ENCODE measurements at regions not wholly inside any gene's neighbourhood (a gene's known extent, or its start where the extent isn't known, plus 50 kb on each side); places are given as distances from the start of the nearest gene placed in this dataset.

- DNase-seq (ENCODE audit: low spot score) = no peak
These were observed 521.8 kb downstream of the MIAT start for GRCh38 chr22:27179161-27179560.

DNA sequence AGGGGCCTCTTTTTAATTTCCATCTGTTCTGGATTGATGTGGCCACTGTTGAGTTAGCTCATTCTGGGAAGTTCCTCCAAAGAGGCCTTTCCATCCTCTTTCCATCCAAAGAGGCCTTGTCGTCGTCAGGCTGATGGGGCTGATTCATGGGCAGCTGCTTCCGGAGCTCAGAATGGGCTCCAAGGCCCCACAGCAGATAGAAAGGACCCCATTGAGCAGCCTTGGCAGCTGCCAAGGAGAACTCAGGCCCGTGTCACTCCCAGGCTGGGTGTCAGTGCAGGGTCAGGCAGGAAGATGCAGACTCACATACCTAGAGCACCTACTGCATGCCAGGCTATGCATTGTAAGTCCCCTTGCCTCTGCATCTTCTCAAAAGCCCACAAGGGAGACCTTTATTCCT is 524.1 kb downstream of the MIAT start:
- no peak for DNase-seq (ENCODE audit: low spot score)

- DNase-seq (ENCODE audit: low spot score) = no peak
These were observed 526.1 kb downstream of the MIAT start for GRCh38 chr22:27183474-27183873.

DNA sequence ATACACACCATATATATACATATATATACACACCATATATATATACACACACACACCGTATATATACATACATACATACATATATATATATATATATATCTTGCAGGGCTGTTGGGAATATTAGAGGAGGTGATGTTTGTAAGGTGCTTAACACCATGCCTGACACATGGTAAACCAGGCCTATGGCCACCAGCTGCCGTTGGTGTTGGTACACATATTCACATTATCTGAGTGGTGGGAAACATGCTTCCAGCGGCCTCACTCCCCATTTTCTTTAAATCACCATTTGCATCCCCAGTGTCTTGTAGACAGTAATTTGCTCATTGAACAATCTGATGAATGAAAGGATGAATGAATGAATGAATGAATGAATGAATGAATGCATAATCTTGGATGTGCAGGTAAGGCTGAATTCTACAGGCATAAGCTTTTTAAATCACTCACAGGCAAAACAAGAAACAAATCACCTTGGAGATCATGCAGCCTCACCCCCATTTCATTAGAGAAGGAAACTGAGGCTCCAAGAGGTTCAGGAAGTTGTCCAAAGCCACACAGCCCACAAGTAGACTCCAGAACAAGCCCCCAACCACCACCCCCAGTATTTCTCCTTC is 527.8 kb downstream of the MIAT start:
- no peak for DNase-seq (ENCODE audit: low spot score)

GRCh38 chr22:27185760-27186302 is 528.4 kb downstream of the MIAT start:
- DNase-seq (ENCODE audit: low spot score) = no peak

DNA sequence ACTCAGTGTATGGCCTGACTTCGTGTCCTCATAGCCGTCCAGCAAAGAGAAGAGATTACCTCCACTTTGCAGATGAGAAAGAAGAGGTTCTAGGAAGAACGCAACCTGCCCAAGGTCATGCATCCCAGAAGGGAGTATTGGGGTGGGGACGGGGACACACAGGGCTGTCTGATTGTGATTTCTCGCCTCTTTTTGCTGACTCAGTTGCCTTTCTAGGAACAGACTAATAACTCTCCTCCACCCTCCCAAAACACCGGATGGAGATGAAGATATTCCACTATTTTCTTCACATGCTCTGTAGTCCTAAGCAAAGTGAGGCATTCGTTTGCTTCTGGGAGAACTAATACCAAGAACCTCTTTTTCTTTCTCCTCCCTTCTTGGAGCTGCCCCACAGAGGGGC is 529.3 kb downstream of the MIAT start:
- no peak for DNase-seq (ENCODE audit: low spot score)

DNA sequence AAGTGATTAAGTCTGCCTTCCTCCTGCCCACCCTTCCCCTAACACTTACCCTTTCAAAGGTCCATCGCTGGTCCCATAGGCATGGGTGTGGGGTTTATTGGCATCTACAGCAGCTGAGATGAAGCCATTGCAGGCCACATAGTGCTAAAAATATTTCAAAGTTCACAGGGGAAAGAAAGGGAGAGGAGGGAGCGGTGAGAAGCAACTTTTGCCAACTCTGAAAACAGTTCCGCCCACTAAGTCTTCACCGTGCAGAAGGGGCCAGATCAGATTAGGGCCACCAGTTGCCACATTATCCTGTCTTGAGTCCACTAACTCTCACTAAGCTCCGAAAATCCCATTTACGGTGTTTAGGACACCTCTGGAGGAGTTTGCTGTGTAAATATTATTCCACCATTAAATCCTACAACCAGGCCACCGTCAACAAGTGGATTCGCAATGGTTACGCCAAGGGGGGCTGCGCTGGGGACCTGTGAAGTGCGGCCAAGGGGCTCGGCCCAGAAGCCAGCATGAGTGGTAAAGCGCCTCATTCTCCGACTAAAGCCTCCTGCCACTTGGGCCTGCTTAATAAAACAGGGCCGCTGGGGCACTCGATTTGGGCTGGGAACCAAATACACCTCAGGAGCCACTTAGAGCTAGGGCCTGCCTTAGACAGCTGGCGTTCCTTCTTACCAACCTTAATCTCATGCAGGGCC is 534.9 kb downstream of the MIAT start:
- DNase-seq (ENCODE audit: low spot score) = no peak

DNA sequence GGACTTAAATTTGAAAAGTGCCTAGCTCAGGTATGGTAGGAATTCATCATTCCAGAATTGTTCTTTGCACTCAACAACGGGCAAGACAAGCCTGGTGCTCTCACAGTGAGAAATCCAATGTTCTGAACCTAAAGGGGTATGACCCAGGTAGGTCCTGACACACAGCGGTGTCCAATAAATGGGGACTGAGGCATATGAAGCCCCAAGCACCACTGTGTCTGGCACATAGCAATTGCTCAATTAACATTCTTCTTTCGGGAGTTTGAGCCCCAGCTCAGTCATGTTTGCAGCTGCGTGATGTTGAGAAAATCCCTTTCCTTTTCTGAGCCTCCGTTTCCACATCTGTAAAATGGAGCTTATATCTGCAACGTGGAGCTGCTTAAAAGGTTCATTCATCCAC is 535.8 kb downstream of the MIAT start:
- DNase-seq (ENCODE audit: low spot score) = no peak

- no peak for DNase-seq (ENCODE audit: low spot score)
These were observed 536.2 kb downstream of the MIAT start for GRCh38 chr22:27193636-27194035.

- no peak for DNase-seq (ENCODE audit: low spot score)
These were observed 536.8 kb downstream of the MIAT start for GRCh38 chr22:27194096-27194748.

- DNase-seq (ENCODE audit: low spot score) = no peak
These were observed 537.7 kb downstream of the MIAT start for GRCh38 chr22:27195094-27195493.

GRCh38 chr22:27195494-27195893 is 538.1 kb downstream of the MIAT start:
- no peak for DNase-seq (ENCODE audit: low spot score)

GRCh38 chr22:27196606-27197005 is 539.2 kb downstream of the MIAT start:
- DNase-seq (ENCODE audit: low spot score) = no peak

DNA sequence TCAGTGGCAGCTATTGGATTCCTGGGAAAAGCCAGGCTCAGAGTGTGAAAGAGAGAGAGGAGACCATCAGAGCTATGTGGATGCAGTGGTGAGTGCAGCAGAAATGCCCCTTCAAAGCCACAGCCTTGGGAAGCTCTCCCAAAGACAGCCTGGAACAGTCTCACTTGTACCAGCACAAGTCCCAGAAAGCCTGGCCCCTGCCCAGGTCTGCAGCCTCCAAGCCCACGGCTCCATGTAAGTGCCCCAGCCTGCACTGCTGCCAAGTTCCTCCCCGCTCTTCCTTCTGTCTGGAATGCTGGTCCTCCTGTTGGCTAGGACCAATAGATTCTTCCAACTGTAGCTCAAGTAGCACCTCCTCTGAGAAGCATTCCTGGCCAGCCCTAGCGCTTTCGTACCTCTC is 539.7 kb downstream of the MIAT start:
- DNase-seq (ENCODE audit: low spot score) = no peak

- no peak for DNase-seq (ENCODE audit: low spot score)
These were observed 540.2 kb downstream of the MIAT start for GRCh38 chr22:27197618-27198017.

- DNase-seq (ENCODE audit: low spot score) = no peak
These were observed 541.2 kb downstream of the MIAT start for GRCh38 chr22:27198518-27199035.

DNA sequence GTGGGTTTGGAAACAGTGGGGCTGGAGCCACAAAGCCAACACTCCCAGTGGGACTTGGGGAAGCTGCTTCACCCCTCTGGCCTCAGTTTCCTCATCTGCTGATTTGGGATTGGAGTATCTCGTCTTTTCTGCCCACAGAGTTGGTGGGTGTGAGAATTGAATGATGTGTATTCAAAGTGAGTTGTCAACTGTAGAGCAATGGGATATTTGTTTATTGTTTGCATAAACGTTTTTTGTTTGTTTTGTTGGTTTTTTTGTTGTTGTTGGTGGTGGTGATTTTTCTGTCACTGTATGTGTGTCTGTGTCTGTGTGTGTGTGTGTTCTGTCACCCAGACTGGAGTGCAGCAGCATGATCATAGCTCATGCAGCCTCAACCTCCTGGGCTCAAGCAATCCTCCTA is 542.0 kb downstream of the MIAT start:
- DNase-seq (ENCODE audit: low spot score) = no peak

GRCh38 chr22:27201276-27201675 is 543.9 kb downstream of the MIAT start:
- no peak for DNase-seq (ENCODE audit: low spot score)

- DNase-seq (ENCODE audit: low spot score) = no peak
These were observed 544.4 kb downstream of the MIAT start for GRCh38 chr22:27201741-27202140.

- no peak for DNase-seq (ENCODE audit: low spot score)
These were observed 545.9 kb downstream of the MIAT start for GRCh38 chr22:27203276-27203660.

GRCh38 chr22:27204280-27204679 is 546.9 kb downstream of the MIAT start:
- DNase-seq (ENCODE audit: low spot score) = no peak

- no peak for DNase-seq (ENCODE audit: low spot score)
These were observed 547.4 kb downstream of the MIAT start for GRCh38 chr22:27204817-27205216.

Measured in iPS-NIHi11 (cell line).